ENCODE measurements at regions not wholly inside any gene's neighbourhood (a gene's known extent, or its start where the extent isn't known, plus 50 kb on each side); places are given as distances from the start of the nearest gene placed in this dataset.
A peak's percentile ranks its signal among the peaks of the same experiment; 100 is the strongest.

DNA sequence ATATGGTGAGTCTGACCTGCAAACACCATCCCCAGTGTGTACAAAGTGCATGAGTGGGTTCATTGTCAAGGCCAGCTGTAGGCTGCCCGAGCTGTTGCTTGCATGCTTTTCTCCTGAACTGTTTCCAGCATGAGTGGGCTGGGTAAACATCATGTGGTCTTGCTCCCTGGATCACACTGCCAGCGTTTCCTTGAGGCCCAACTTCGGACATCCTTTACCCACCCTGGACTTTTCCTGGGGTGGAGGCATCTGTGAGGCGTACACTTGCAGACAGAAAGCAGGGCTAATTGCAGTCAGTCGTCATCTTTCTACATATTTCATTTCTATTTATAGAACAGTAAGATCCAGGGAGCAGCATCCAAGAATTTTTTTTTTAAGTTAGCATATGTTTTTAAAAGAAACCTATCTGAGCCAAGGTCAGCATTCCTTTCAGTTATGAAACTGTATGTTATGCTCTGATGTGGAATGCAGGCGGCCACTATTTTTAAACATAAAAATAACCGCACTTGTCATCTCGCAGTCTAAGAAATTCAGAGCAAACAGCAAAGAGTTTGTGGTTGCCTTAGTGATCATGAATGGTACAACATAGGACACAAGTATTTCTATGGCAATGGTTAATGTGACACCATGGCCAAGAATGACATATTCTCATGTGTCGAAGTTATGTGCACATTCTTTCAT lies 106.5 kb upstream of the DMRT1 start:
- Histone ChIP-seq H3K36me3 (ENCODE audit: control insufficient read depth in 1 of 2, insufficient read depth in 2 of 2, low read length in 2 of 2) (peaks cover 38 to 67% of the 10 kb centered on the region in 2 experiments), H2BK12ac (ENCODE audit: low read length) (no peak overlapping the region), H3K9ac (ENCODE audit: low read length) (no peak overlapping the region), H3K23ac (ENCODE audit: low read length) (no peak overlapping the region), H3K9me3 (ENCODE audit: insufficient read depth, low read depth, low read length) (peaks cover 5% of the 10 kb centered on the region), H3K4me2 (ENCODE audit: low read length) (no peak overlapping the region), H2AFZ (ENCODE audit: insufficient read depth, low read length, poor library complexity) (no peak overlapping the region), H2AK5ac (ENCODE audit: low read length) (no peak overlapping the region), H3K4me3 (ENCODE audit: low read depth, low read length) (no peak overlapping the region), H4K12ac (ENCODE audit: low read depth, low read length) (no peak overlapping the region), H2BK5ac (ENCODE audit: low read depth, low read length, poor library complexity) (no peak overlapping the region), H3K79me1 (ENCODE audit: low read length) (peaks cover 6% of the 10 kb centered on the region), H4K8ac (ENCODE audit: low read depth, low read length) (no peak overlapping the region), H3K79me2 (ENCODE audit: control insufficient read depth, insufficient read depth, low read length, poor library complexity) (peaks cover 1% of the 10 kb centered on the region), H4K91ac (ENCODE audit: low read depth, low read length) (no peak overlapping the region), H3K4me1 (ENCODE audit: control insufficient read depth in 1 of 2, insufficient read depth in 2 of 2, low read length in 2 of 2) (peaks cover 5 to 6% of the 10 kb centered on the region in 2 experiments), H3K14ac (ENCODE audit: low read length) (no peak overlapping the region), H3K27me3 (ENCODE audit: insufficient read depth, low read length) (no peaks in the 10 kb centered on the region), H3K27ac (ENCODE audit: low read depth, low read length) (no peak overlapping the region), H3K18ac (ENCODE audit: low read length) (no peak overlapping the region), H3K4ac (ENCODE audit: low read depth, low read length) (no peak overlapping the region), H2BK120ac (ENCODE audit: insufficient read depth, low read length, poor library complexity) (no peak overlapping the region)
- DNase-seq, result peak; percentile 63 to 91
- WGBS (ENCODE audit: extremely low coverage, insufficient coverage, insufficient read length), result no CpG with 5 or more reads among the region's 9 CpGs

- WGBS (ENCODE audit: extremely low coverage, insufficient coverage, insufficient read length), result no CpG with 5 or more reads among the region's 7 CpGs
- peaks cover 5 to 6% of the 10 kb centered on the region in 2 experiments for H3K4me1 ChIP-seq (ENCODE audit: control insufficient read depth in 1 of 2, insufficient read depth in 2 of 2, low read length in 2 of 2)
These were observed 103.9 kb upstream of the DMRT1 start for GRCh38 chr9:737400-738120.

GRCh38 chr9:738209-738915 lies 103.1 kb upstream of the DMRT1 start:
- H3K27me3 ChIP-seq (ENCODE audit: insufficient read depth, low read length), result no peaks in the 10 kb centered on the region
- H3K9ac ChIP-seq (ENCODE audit: low read length), result no peak overlapping the region
- WGBS (ENCODE audit: extremely low coverage, insufficient coverage, insufficient read length), result no CpG with 5 or more reads among the region's 14 CpGs
- H3K4me2 ChIP-seq (ENCODE audit: low read length), result no peak overlapping the region
- H2BK5ac ChIP-seq (ENCODE audit: low read depth, low read length, poor library complexity), result peak overlapping the region; percentile 82
- H3K4me3 ChIP-seq (ENCODE audit: low read depth, low read length), result no peak overlapping the region
- H3K9me3 ChIP-seq (ENCODE audit: insufficient read depth, low read depth, low read length), result peaks cover 7% of the 10 kb centered on the region
- peak overlapping the region; percentile 71 for H4K91ac ChIP-seq (ENCODE audit: low read depth, low read length)
- H2BK120ac ChIP-seq (ENCODE audit: insufficient read depth, low read length, poor library complexity), result no peak overlapping the region
- H4K8ac ChIP-seq (ENCODE audit: low read depth, low read length), result peak overlapping the region; percentile 62
- peak overlapping the region; percentile 85 for H3K18ac ChIP-seq (ENCODE audit: low read length)
- H3K27ac ChIP-seq (ENCODE audit: low read depth, low read length), result peak overlapping the region; percentile 69
- no peak overlapping the region for H2AK5ac ChIP-seq (ENCODE audit: low read length)
- H3K23ac ChIP-seq (ENCODE audit: low read length), result no peak overlapping the region
- H3K14ac ChIP-seq (ENCODE audit: low read length), result no peak overlapping the region
- no peak overlapping the region for H2AFZ ChIP-seq (ENCODE audit: insufficient read depth, low read length, poor library complexity)
- DNase-seq, result peak; percentile 69 to 87
- no peak overlapping the region for H4K12ac ChIP-seq (ENCODE audit: low read depth, low read length)
- H3K36me3 ChIP-seq (ENCODE audit: control insufficient read depth in 1 of 2, insufficient read depth in 2 of 2, low read length in 2 of 2), result peaks cover 57 to 82% of the 10 kb centered on the region in 2 experiments
- no peak overlapping the region for H3K4ac ChIP-seq (ENCODE audit: low read depth, low read length)
- peak overlapping the region; percentile 78 for H2BK12ac ChIP-seq (ENCODE audit: low read length)
- H3K4me1 ChIP-seq (ENCODE audit: control insufficient read depth in 1 of 2, insufficient read depth in 2 of 2, low read length in 2 of 2), result peaks cover 5 to 6% of the 10 kb centered on the region in 2 experiments
- peaks cover 1% of the 10 kb centered on the region for H3K79me2 ChIP-seq (ENCODE audit: control insufficient read depth, insufficient read depth, low read length, poor library complexity)
- peaks cover 5% of the 10 kb centered on the region for H3K79me1 ChIP-seq (ENCODE audit: low read length)

More at GRCh38 chr9:737400-738120, 103.9 kb upstream of the DMRT1 start:
- Histone ChIP-seq H3K18ac (ENCODE audit: low read length) (no peak overlapping the region), H2BK12ac (ENCODE audit: low read length) (no peak overlapping the region), H3K79me1 (ENCODE audit: low read length) (peaks cover 5% of the 10 kb centered on the region), H3K4ac (ENCODE audit: low read depth, low read length) (no peak overlapping the region), H3K79me2 (ENCODE audit: control insufficient read depth, insufficient read depth, low read length, poor library complexity) (peaks cover 1% of the 10 kb centered on the region), H3K14ac (ENCODE audit: low read length) (no peak overlapping the region), H3K9ac (ENCODE audit: low read length) (no peak overlapping the region), H4K8ac (ENCODE audit: low read depth, low read length) (no peak overlapping the region), H2AFZ (ENCODE audit: insufficient read depth, low read length, poor library complexity) (no peak overlapping the region), H2BK5ac (ENCODE audit: low read depth, low read length, poor library complexity) (no peak overlapping the region), H3K36me3 (ENCODE audit: control insufficient read depth in 1 of 2, insufficient read depth in 2 of 2, low read length in 2 of 2) (peaks cover 52 to 75% of the 10 kb centered on the region in 2 experiments), H2AK5ac (ENCODE audit: low read length) (no peak overlapping the region), H3K4me3 (ENCODE audit: low read depth, low read length) (no peak overlapping the region), H3K23ac (ENCODE audit: low read length) (no peak overlapping the region), H4K12ac (ENCODE audit: low read depth, low read length) (no peak overlapping the region), H3K4me2 (ENCODE audit: low read length) (no peak overlapping the region), H3K27ac (ENCODE audit: low read depth, low read length) (peak overlapping the region; percentile 69), H2BK120ac (ENCODE audit: insufficient read depth, low read length, poor library complexity) (no peak overlapping the region), H4K91ac (ENCODE audit: low read depth, low read length) (no peak overlapping the region), H3K27me3 (ENCODE audit: insufficient read depth, low read length) (no peaks in the 10 kb centered on the region), H3K9me3 (ENCODE audit: insufficient read depth, low read depth, low read length) (peaks cover 7% of the 10 kb centered on the region)
- DNase-seq, result no peak

- no peak overlapping the region for H3K4me3 ChIP-seq (ENCODE audit: low read depth, low read length)
- no peak overlapping the region for H3K4ac ChIP-seq (ENCODE audit: low read depth, low read length)
- H4K8ac ChIP-seq (ENCODE audit: low read depth, low read length), result no peak overlapping the region
- H2BK12ac ChIP-seq (ENCODE audit: low read length), result no peak overlapping the region
- H2AFZ ChIP-seq (ENCODE audit: insufficient read depth, low read length, poor library complexity), result no peak overlapping the region
- H3K18ac ChIP-seq (ENCODE audit: low read length), result no peak overlapping the region
- peaks cover 1% of the 10 kb centered on the region for H3K79me2 ChIP-seq (ENCODE audit: control insufficient read depth, insufficient read depth, low read length, poor library complexity)
- H3K23ac ChIP-seq (ENCODE audit: low read length), result no peak overlapping the region
- H3K79me1 ChIP-seq (ENCODE audit: low read length), result peaks cover 5% of the 10 kb centered on the region
- no peak overlapping the region for H2BK5ac ChIP-seq (ENCODE audit: low read depth, low read length, poor library complexity)
- H2BK120ac ChIP-seq (ENCODE audit: insufficient read depth, low read length, poor library complexity), result no peak overlapping the region
- H3K27ac ChIP-seq (ENCODE audit: low read depth, low read length), result no peak overlapping the region
- H4K91ac ChIP-seq (ENCODE audit: low read depth, low read length), result no peak overlapping the region
- peaks cover 6% of the 10 kb centered on the region for H3K9me3 ChIP-seq (ENCODE audit: insufficient read depth, low read depth, low read length)
- DNase-seq, result no peak
- no peak overlapping the region for H3K9ac ChIP-seq (ENCODE audit: low read length)
- no peak overlapping the region for H3K14ac ChIP-seq (ENCODE audit: low read length)
- H2AK5ac ChIP-seq (ENCODE audit: low read length), result no peak overlapping the region
- H3K4me2 ChIP-seq (ENCODE audit: low read length), result no peak overlapping the region
- H4K12ac ChIP-seq (ENCODE audit: low read depth, low read length), result no peak overlapping the region
- H3K36me3 ChIP-seq (ENCODE audit: control insufficient read depth in 1 of 2, insufficient read depth in 2 of 2, low read length in 2 of 2), result peaks cover 56 to 83% of the 10 kb centered on the region in 2 experiments
- peaks cover 5 to 6% of the 10 kb centered on the region in 2 experiments for H3K4me1 ChIP-seq (ENCODE audit: control insufficient read depth in 1 of 2, insufficient read depth in 2 of 2, low read length in 2 of 2)
- no peaks in the 10 kb centered on the region for H3K27me3 ChIP-seq (ENCODE audit: insufficient read depth, low read length)
These were observed 102.1 kb upstream of the DMRT1 start for GRCh38 chr9:739362-739761.

All from trophoblast cell (in vitro differentiated cells and primary cell).